ENCODE measurements at regions not wholly inside any gene's neighbourhood (a gene's known extent, or its start where the extent isn't known, plus 50 kb on each side); places are given as distances from the start of the nearest gene placed in this dataset.

GRCh38 chr5:56457887-56458812 lies 225.0 kb upstream of the ANKRD55 start:
- Mint-ChIP-seq H3K9me3 (ENCODE audit: unreplicated experiment) (peaks cover 2% of the 10 kb centered on the region), H3K27ac (ENCODE audit: unreplicated experiment) (no peak overlapping the region), H3K36me3 (ENCODE audit: unreplicated experiment) (peaks cover 4% of the 10 kb centered on the region), H3K27me3 (ENCODE audit: unreplicated experiment) (no peaks in the 10 kb centered on the region), H3K4me3 (ENCODE audit: unreplicated experiment) (no peak overlapping the region), H3K4me1 (ENCODE audit: low read depth, unreplicated experiment) (no peaks in the 10 kb centered on the region)
- DNase-seq, result no peak
- TF ChIP-seq CTCF (IDR thresholded peaks at IDR 0.05; ENCODE audit: partially characterized antibody, unreplicated experiment), result no peak

GRCh38 chr5:56456002-56456401 lies 222.9 kb upstream of the ANKRD55 start:
- Mint-ChIP-seq H3K27ac (ENCODE audit: unreplicated experiment) (no peak overlapping the region), H3K36me3 (ENCODE audit: unreplicated experiment) (peaks cover 4% of the 10 kb centered on the region), H3K27me3 (ENCODE audit: unreplicated experiment) (no peaks in the 10 kb centered on the region), H3K4me1 (ENCODE audit: low read depth, unreplicated experiment) (no peaks in the 10 kb centered on the region), H3K9me3 (ENCODE audit: unreplicated experiment) (peaks cover 2% of the 10 kb centered on the region), H3K4me3 (ENCODE audit: unreplicated experiment) (no peak overlapping the region)
- no peak for TF ChIP-seq CTCF (IDR thresholded peaks at IDR 0.05; ENCODE audit: partially characterized antibody, unreplicated experiment)
- DNase-seq, result no peak

- DNase-seq, result no peak
- H3K4me1 Mint-ChIP-seq (ENCODE audit: low read depth, unreplicated experiment), result no peaks in the 10 kb centered on the region
- H3K36me3 Mint-ChIP-seq (ENCODE audit: unreplicated experiment), result peaks cover 4% of the 10 kb centered on the region
- no peak for TF ChIP-seq CTCF (IDR thresholded peaks at IDR 0.05; ENCODE audit: partially characterized antibody, unreplicated experiment)
- peaks cover 2% of the 10 kb centered on the region for H3K9me3 Mint-ChIP-seq (ENCODE audit: unreplicated experiment)
- no peaks in the 10 kb centered on the region for H3K27me3 Mint-ChIP-seq (ENCODE audit: unreplicated experiment)
- H3K27ac Mint-ChIP-seq (ENCODE audit: unreplicated experiment), result no peak overlapping the region
- no peak overlapping the region for H3K4me3 Mint-ChIP-seq (ENCODE audit: unreplicated experiment)
Observed at GRCh38 chr5:56455417-56455816, 222.3 kb upstream of the ANKRD55 start.

GRCh38 chr5:56454219-56454862 lies 221.2 kb upstream of the ANKRD55 start:
- peaks cover 4% of the 10 kb centered on the region for H3K36me3 Mint-ChIP-seq (ENCODE audit: unreplicated experiment)
- H3K9me3 Mint-ChIP-seq (ENCODE audit: unreplicated experiment), result peaks cover 2% of the 10 kb centered on the region
- no peaks in the 10 kb centered on the region for H3K4me1 Mint-ChIP-seq (ENCODE audit: low read depth, unreplicated experiment)
- no peak overlapping the region for H3K4me3 Mint-ChIP-seq (ENCODE audit: unreplicated experiment)
- TF ChIP-seq CTCF (IDR thresholded peaks at IDR 0.05; ENCODE audit: partially characterized antibody, unreplicated experiment), result no peak
- no peak for DNase-seq
- no peak overlapping the region for H3K27ac Mint-ChIP-seq (ENCODE audit: unreplicated experiment)
- no peaks in the 10 kb centered on the region for H3K27me3 Mint-ChIP-seq (ENCODE audit: unreplicated experiment)

- Mint-ChIP-seq H3K36me3 (ENCODE audit: unreplicated experiment) (peaks cover 4% of the 10 kb centered on the region), H3K9me3 (ENCODE audit: unreplicated experiment) (peaks cover 2% of the 10 kb centered on the region), H3K27ac (ENCODE audit: unreplicated experiment) (no peak overlapping the region), H3K4me1 (ENCODE audit: low read depth, unreplicated experiment) (no peaks in the 10 kb centered on the region), H3K27me3 (ENCODE audit: unreplicated experiment) (no peaks in the 10 kb centered on the region), H3K4me3 (ENCODE audit: unreplicated experiment) (no peak overlapping the region)
- TF ChIP-seq CTCF (IDR thresholded peaks at IDR 0.05; ENCODE audit: partially characterized antibody, unreplicated experiment), result no peak
- DNase-seq, result no peak
Observed at GRCh38 chr5:56451742-56452141, 218.6 kb upstream of the ANKRD55 start.

Measured in glutamatergic neuron (in vitro differentiated cells).